Keratinocyte (primary cell): ENCODE measurements at regions not wholly inside any gene's neighbourhood (a gene's known extent, or its start where the extent isn't known, plus 50 kb on each side); places are given as distances from the start of the nearest gene placed in this dataset.

ENCODE experiments used
- DNase-seq: peaks from one replicate; pipeline ENCODE4 v3.0.0-alpha.2; 2011; ENCODE audit warnings: low read depth, missing footprints, low spot score
- FAIRE-seq: peaks from 2 replicates; lab custom pipeline; 2011; peaks lifted over from hg19 to GRCh38; lab: Jason Lieb, UNC
- H2AFZ ChIP-seq: 2 replicates; pipeline ENCODE4 v1.6.0; 2012; ENCODE audit warnings: low read length, control low read depth, inconsistent platforms; ENCODE audit not compliant: control insufficient read depth
- H3K27ac ChIP-seq: 2 replicates; pipeline ENCODE4 v1.5.1; 2011; ENCODE audit warnings: low read length; ENCODE audit not compliant: control insufficient read depth, insufficient read depth
- H3K27me3 ChIP-seq: 3 replicates; pipeline ENCODE4 v1.6.0; 2011; ENCODE audit warnings: low read length; ENCODE audit not compliant: control insufficient read depth, insufficient read depth; ENCODE audit errors: extremely low read depth
- H3K36me3 ChIP-seq, 2 experiments: 2 replicates in 1 of 2; 3 replicates in 1 of 2; pipeline ENCODE4 v1.5.1; 2011; ENCODE audit warnings: low read length in 2 of 2, mild to moderate bottlenecking in 1 of 2; ENCODE audit not compliant: control insufficient read depth in 2 of 2, insufficient read depth in 2 of 2; ENCODE audit errors: extremely low read depth in 1 of 2
- H3K4me1 ChIP-seq: 3 replicates; pipeline ENCODE4 v1.5.1; 2011; ENCODE audit warnings: low read length; ENCODE audit not compliant: control insufficient read depth, insufficient read depth; ENCODE audit errors: extremely low read depth
- H3K4me2 ChIP-seq: 3 replicates; pipeline ENCODE4 v1.6.0; 2011; ENCODE audit warnings: low read depth, low read length; ENCODE audit not compliant: control insufficient read depth, insufficient read depth; ENCODE audit errors: extremely low read depth
- H3K4me3 ChIP-seq, 3 experiments: fragments of 200-600 bp in 1 of 3; sonication (generic) in 1 of 3; 2 replicates in 2 of 3; 3 replicates in 1 of 3; pipeline ENCODE4 v1.5.1; 2011 to 2016; ENCODE audit warnings: low read length in 3 of 3, mild to moderate bottlenecking in 3 of 3, control low read depth in 2 of 3, inconsistent platforms in 1 of 3, low read depth in 1 of 3, mixed read lengths in 1 of 3, mixed run types in 1 of 3, moderate library complexity in 1 of 3; ENCODE audit not compliant: control insufficient read depth in 2 of 3, insufficient read depth in 2 of 3; ENCODE audit errors: extremely low read depth in 1 of 3
- H3K79me2 ChIP-seq: 2 replicates; pipeline ENCODE4 v1.6.0; 2012; ENCODE audit warnings: low read length; ENCODE audit not compliant: control insufficient read depth, insufficient read depth
- H3K9ac ChIP-seq: 3 replicates; pipeline ENCODE4 v1.6.0; 2011; ENCODE audit warnings: low read length; ENCODE audit not compliant: control insufficient read depth, insufficient read depth; ENCODE audit errors: extremely low read depth
- H3K9me1 ChIP-seq: 3 replicates; pipeline ENCODE4 v1.6.0; 2011; ENCODE audit warnings: low read length; ENCODE audit not compliant: control insufficient read depth, insufficient read depth; ENCODE audit errors: extremely low read depth
- H3K9me3 ChIP-seq: 2 replicates; pipeline ENCODE4 v1.5.1; 2012; ENCODE audit warnings: low read depth, low read length; ENCODE audit not compliant: control insufficient read depth
- H4K20me1 ChIP-seq: 3 replicates; pipeline ENCODE4 v1.6.0; 2011; ENCODE audit warnings: low read length; ENCODE audit not compliant: control insufficient read depth, insufficient read depth; ENCODE audit errors: extremely low read depth
- EZH2 ChIP-seq: IDR thresholded peaks from one replicate; pipeline ENCODE4 v1.6.1; 2012; ENCODE audit warnings: inconsistent platforms, mild to moderate bottlenecking, low read length, moderate library complexity
- dilution Hi-C: fragments of 300-500 bp; cut with MboI; formaldehyde crosslinking; loops from one replicate; pipeline ENCODE4 v1.7.0; 2020; ENCODE audit warnings: low sequenced_read_pairs; ENCODE audit not compliant: extremely low pct_ligation_motif_present
- TF ChIP-seq, protein P1 (sequence below), 3 experiments: IDR thresholded peaks in 1 of 3; conservative IDR thresholded peaks in 1 of 3; optimal IDR thresholded peaks in 1 of 3; 2 replicates in 2 of 3; 3 replicates in 1 of 3; pipeline versions ENCODE3 to v1.5.1; 2011; ENCODE audit warnings: low read length in 3 of 3, mild to moderate bottlenecking in 3 of 3, moderate library complexity in 2 of 3, control low read depth in 1 of 3, inconsistent platforms in 1 of 3; ENCODE audit not compliant: insufficient read depth in 2 of 3; ENCODE audit errors: extremely low read depth in 1 of 3

GRCh38 chr15:38150148-38150547 is 102.5 kb upstream of the SPRED1 start:
- no peak overlapping the region for H3K9ac ChIP-seq
- no peaks in the 10 kb centered on the region for H3K9me3 ChIP-seq
- no peaks in the 10 kb centered on the region for H4K20me1 ChIP-seq
- TF ChIP-seq, protein P1, sequence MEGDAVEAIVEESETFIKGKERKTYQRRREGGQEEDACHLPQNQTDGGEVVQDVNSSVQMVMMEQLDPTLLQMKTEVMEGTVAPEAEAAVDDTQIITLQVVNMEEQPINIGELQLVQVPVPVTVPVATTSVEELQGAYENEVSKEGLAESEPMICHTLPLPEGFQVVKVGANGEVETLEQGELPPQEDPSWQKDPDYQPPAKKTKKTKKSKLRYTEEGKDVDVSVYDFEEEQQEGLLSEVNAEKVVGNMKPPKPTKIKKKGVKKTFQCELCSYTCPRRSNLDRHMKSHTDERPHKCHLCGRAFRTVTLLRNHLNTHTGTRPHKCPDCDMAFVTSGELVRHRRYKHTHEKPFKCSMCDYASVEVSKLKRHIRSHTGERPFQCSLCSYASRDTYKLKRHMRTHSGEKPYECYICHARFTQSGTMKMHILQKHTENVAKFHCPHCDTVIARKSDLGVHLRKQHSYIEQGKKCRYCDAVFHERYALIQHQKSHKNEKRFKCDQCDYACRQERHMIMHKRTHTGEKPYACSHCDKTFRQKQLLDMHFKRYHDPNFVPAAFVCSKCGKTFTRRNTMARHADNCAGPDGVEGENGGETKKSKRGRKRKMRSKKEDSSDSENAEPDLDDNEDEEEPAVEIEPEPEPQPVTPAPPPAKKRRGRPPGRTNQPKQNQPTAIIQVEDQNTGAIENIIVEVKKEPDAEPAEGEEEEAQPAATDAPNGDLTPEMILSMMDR (optimal IDR thresholded peaks at IDR 0.05 in 1 of 3, IDR thresholded peaks at IDR 0.05 in 1 of 3, conservative IDR thresholded peaks at IDR 0.05 in 1 of 3; ENCODE audit: extremely low read depth in 1 of 3, insufficient read depth in 2 of 3, low read length in 3 of 3), result no peak
- TF ChIP-seq EZH2, result no peak
- DNase-seq, result no peak
- H2AFZ ChIP-seq, result no peak overlapping the region
- no peak overlapping the region for H3K4me3 ChIP-seq
- H3K9me1 ChIP-seq, result no peaks in the 10 kb centered on the region
- H3K27ac ChIP-seq, result no peak overlapping the region
- H3K4me1 ChIP-seq, result no peaks in the 10 kb centered on the region
- no peak for FAIRE-seq
- H3K4me2 ChIP-seq, result no peak overlapping the region
- no peaks in the 10 kb centered on the region for H3K79me2 ChIP-seq
- H3K36me3 ChIP-seq, result no peaks in the 10 kb centered on the region
- dilution Hi-C loops, result no loop called here
- H3K27me3 ChIP-seq, result no peaks in the 10 kb centered on the region

GRCh38 chr15:38150794-38151193 is 101.8 kb upstream of the SPRED1 start:
- no peaks in the 10 kb centered on the region for H3K36me3 ChIP-seq
- no peaks in the 10 kb centered on the region for H3K27me3 ChIP-seq
- H3K27ac ChIP-seq, result no peak overlapping the region
- H3K9ac ChIP-seq, result no peak overlapping the region
- no peaks in the 10 kb centered on the region for H3K9me1 ChIP-seq
- no peaks in the 10 kb centered on the region for H3K79me2 ChIP-seq
- dilution Hi-C loops, result no loop called here
- no peak overlapping the region for H2AFZ ChIP-seq
- no peaks in the 10 kb centered on the region for H3K4me1 ChIP-seq
- H3K4me3 ChIP-seq, result no peak overlapping the region
- FAIRE-seq (no peak), DNase-seq (no peak)
- no peak for TF ChIP-seq EZH2
- TF ChIP-seq, protein P1 (optimal IDR thresholded peaks at IDR 0.05 in 1 of 3, IDR thresholded peaks at IDR 0.05 in 1 of 3, conservative IDR thresholded peaks at IDR 0.05 in 1 of 3; ENCODE audit: extremely low read depth in 1 of 3, insufficient read depth in 2 of 3, low read length in 3 of 3), result no peak
- H3K9me3 ChIP-seq, result no peaks in the 10 kb centered on the region
- no peak overlapping the region for H3K4me2 ChIP-seq
- H4K20me1 ChIP-seq, result no peaks in the 10 kb centered on the region
